HEK293 (cell line): ENCODE measurements at regions not wholly inside any gene's neighbourhood (a gene's known extent, or its start where the extent isn't known, plus 50 kb on each side); places are given as distances from the start of the nearest gene placed in this dataset.

Experiments used
- CTCF ChIA-PET: fragments of 350-600 bp; formaldehyde crosslinking; extraction: SDS; loops from one replicate; lab custom pipeline; 2021; ENCODE audit warnings: antibody characterized with exemption; lab: Yijun Ruan, JAX
- POLR2A ChIA-PET: fragments of 300-600 bp; formaldehyde crosslinking; extraction: SDS; loops from one replicate; lab custom pipeline; 2020; ENCODE audit warnings: antibody characterized with exemption, inconsistent platforms; lab: Yijun Ruan, JAX
- H3K27ac ChIP-seq: fragments of 200-500 bp; sonication (Bioruptor generic); 2 replicates; pipeline ENCODE4 v1.5.1; 2014; ENCODE audit warnings: low read depth, low read length, control low read depth, inconsistent platforms; ENCODE audit errors: extremely low read depth
- H3K36me3 ChIP-seq, 2 experiments: fragments of 200-500 bp in 1 of 2; sonication (Bioruptor generic) in 1 of 2; 1 replicate in 1 of 2; 2 replicates in 1 of 2; pipeline ENCODE4 v1.5.1; 2014 to 2017; ENCODE audit warnings: inconsistent platforms in 2 of 2, low read length in 2 of 2; ENCODE audit not compliant: control insufficient read depth in 2 of 2, insufficient read depth in 1 of 2
- H3K4me1 ChIP-seq: fragments of 200-500 bp; sonication (Bioruptor generic); 2 replicates; pipeline ENCODE4 v1.5.1; 2014; ENCODE audit warnings: mild to moderate bottlenecking, low read length, inconsistent platforms; ENCODE audit not compliant: control insufficient read depth, insufficient read depth
- H3K4me3 ChIP-seq: 2 replicates; pipeline ENCODE4 v1.5.1; 2011; ENCODE audit warnings: low read depth, mild to moderate bottlenecking, control low read depth, low read length, moderate library complexity
- H3K9me3 ChIP-seq: fragments of 200-500 bp; sonication (Bioruptor generic); 2 replicates; pipeline ENCODE4 v1.5.1; 2014; ENCODE audit warnings: low read depth, low read length, inconsistent platforms; ENCODE audit not compliant: control insufficient read depth, insufficient read depth
- HIC1 ChIP-seq: fragments of 450-650 bp; formaldehyde crosslinking; IDR thresholded peaks from 2 replicates; pipeline ENCODE4 v1.5.1; 2016; ENCODE audit warnings: missing biosample characterization, missing genetic modification characterization
- IKZF3 ChIP-seq: fragments of 450-650 bp; IDR thresholded peaks from 2 replicates; pipeline ENCODE4 v1.5.0; 2018; ENCODE audit warnings: missing biosample characterization, mild to moderate bottlenecking, missing genetic modification characterization, moderate library complexity
- KLF16 ChIP-seq: fragments of 450-650 bp; formaldehyde crosslinking; IDR thresholded peaks from 2 replicates; pipeline ENCODE4 v1.5.1; 2017; ENCODE audit warnings: missing biosample characterization, missing genetic modification characterization
- MEIS1 ChIP-seq: sonication (generic); formaldehyde crosslinking; IDR thresholded peaks from 2 replicates; pipeline ENCODE4 v1.8.1; 2022; ENCODE audit warnings: missing genetic modification reagents, mild to moderate bottlenecking, borderline replicate concordance
- OVOL3 ChIP-seq: fragments of 450-650 bp; formaldehyde crosslinking; IDR thresholded peaks from 2 replicates; pipeline ENCODE4 v1.5.1; 2016; ENCODE audit warnings: missing biosample characterization, missing genetic modification characterization
- PRDM1 ChIP-seq: fragments of 450-650 bp; formaldehyde crosslinking; IDR thresholded peaks from 2 replicates; pipeline ENCODE4; 2016; ENCODE audit warnings: missing biosample characterization, missing genetic modification characterization
- SCRT2 ChIP-seq: fragments of 450-650 bp; formaldehyde crosslinking; IDR thresholded peaks from 2 replicates; pipeline ENCODE4 v1.5.1; 2016; ENCODE audit warnings: missing biosample characterization, missing genetic modification characterization
- ZBTB10 ChIP-seq: fragments of 450-650 bp; formaldehyde crosslinking; IDR thresholded peaks from 2 replicates; pipeline ENCODE4 v1.5.1; 2016; ENCODE audit warnings: missing biosample characterization, missing genetic modification characterization
- ZBTB17 ChIP-seq: fragments of 450-650 bp; formaldehyde crosslinking; IDR thresholded peaks from 2 replicates; pipeline ENCODE4 v1.5.1; 2016; ENCODE audit warnings: missing biosample characterization, missing genetic modification characterization
- ZFP3 ChIP-seq: fragments of 450-650 bp; formaldehyde crosslinking; IDR thresholded peaks from 2 replicates; pipeline ENCODE4 v1.5.1; 2016; ENCODE audit warnings: low read depth, missing biosample characterization, missing genetic modification characterization
- ZNF138 ChIP-seq: fragments of 450-650 bp; formaldehyde crosslinking; IDR thresholded peaks from 2 replicates; pipeline ENCODE4 v1.5.1; 2016; ENCODE audit warnings: missing biosample characterization, missing genetic modification characterization, borderline replicate concordance
- ZNF146 ChIP-seq: fragments of 450-650 bp; formaldehyde crosslinking; IDR thresholded peaks from 2 replicates; pipeline ENCODE4 v1.5.1; 2016; ENCODE audit warnings: missing biosample characterization, missing genetic modification characterization
- ZNF266 ChIP-seq: fragments of 450-650 bp; formaldehyde crosslinking; IDR thresholded peaks from 2 replicates; pipeline ENCODE4 v1.5.1; 2016; ENCODE audit warnings: missing biosample characterization, missing genetic modification characterization, low read depth
- ZNF324 ChIP-seq: fragments of 450-650 bp; formaldehyde crosslinking; IDR thresholded peaks from 2 replicates; pipeline ENCODE4 v1.5.1; 2016; ENCODE audit warnings: missing biosample characterization, missing genetic modification characterization
- ZNF335 ChIP-seq: fragments of 450-650 bp; formaldehyde crosslinking; conservative IDR thresholded peaks from 2 replicates; pipeline ENCODE4 v1.5.1; 2016; ENCODE audit warnings: missing biosample characterization, missing genetic modification characterization
- ZNF354C ChIP-seq: fragments of 450-650 bp; formaldehyde crosslinking; IDR thresholded peaks from 2 replicates; pipeline ENCODE4 v1.5.1; 2016; ENCODE audit warnings: missing biosample characterization, missing genetic modification characterization, low read depth, borderline replicate concordance
- ZNF473 ChIP-seq: fragments of 450-650 bp; formaldehyde crosslinking; IDR thresholded peaks from 2 replicates; pipeline ENCODE4 v1.5.1; 2017; ENCODE audit warnings: missing biosample characterization, missing genetic modification characterization
- ZNF521 ChIP-seq: fragments of 450-650 bp; formaldehyde crosslinking; IDR thresholded peaks from 2 replicates; pipeline ENCODE4 v1.5.1; 2017; ENCODE audit warnings: missing biosample characterization, mild to moderate bottlenecking, missing genetic modification characterization
- ZNF670 ChIP-seq: fragments of 450-650 bp; formaldehyde crosslinking; IDR thresholded peaks from 2 replicates; pipeline ENCODE4 v1.5.1; 2016; ENCODE audit warnings: missing biosample characterization, missing genetic modification characterization, low read depth
- ZNF785 ChIP-seq: fragments of 450-650 bp; formaldehyde crosslinking; IDR thresholded peaks from 2 replicates; pipeline ENCODE4 v1.5.1; 2016; ENCODE audit warnings: missing biosample characterization, missing genetic modification characterization
- ZSCAN30 ChIP-seq: fragments of 450-650 bp; IDR thresholded peaks from 2 replicates; pipeline ENCODE4 v1.5.1; 2018; ENCODE audit warnings: missing biosample characterization, mild to moderate bottlenecking, missing genetic modification characterization, moderate library complexity
- TF ChIP-seq, protein P1 (sequence below): fragments of 450-650 bp; formaldehyde crosslinking; IDR thresholded peaks from 2 replicates; pipeline ENCODE4 v1.5.1; 2017; ENCODE audit warnings: missing biosample characterization, missing genetic modification characterization
- TF ChIP-seq, protein P2 (sequence below): fragments of 450-650 bp; formaldehyde crosslinking; conservative IDR thresholded peaks from 2 replicates; pipeline ENCODE4 v1.5.1; 2016; ENCODE audit warnings: low read depth, missing biosample characterization, missing genetic modification characterization

GRCh38 chr11:36948460-36949127 is 350.6 kb upstream of the RAG2 start (continued):
- TF ChIP-seq ZNF138 (tag by site-specific recombination): no peak
- no peak for TF ChIP-seq MEIS1 (CRISPR knock-in tag)

GRCh38 chr11:36945384-36945783 is 347.3 kb upstream of the RAG2 start:
- POLR2A ChIA-PET: no interaction called here
- no peaks in the 10 kb centered on the region for H3K9me3 ChIP-seq
- CTCF ChIA-PET: interaction anchor here (0.6 to 1.5 kb wide), 5 partner anchors 8 to 1482 kb away, joined by 3 to 4 read pairs (median 4); no protein-coding TSS in a partner anchor
- no peaks in the 10 kb centered on the region for H3K4me1 ChIP-seq
- no peak overlapping the region for H3K27ac ChIP-seq
- TF ChIP-seq ZNF521 (tag by site-specific recombination) (no peak), SCRT2 (tag by site-specific recombination) (no peak), OVOL3 (tag by site-specific recombination) (no peak), ZNF266 (tag by site-specific recombination) (no peak), ZNF670 (tag by site-specific recombination) (no peak), KLF16 (no peak), IKZF3 (no peak)
- H3K4me3 ChIP-seq: no peak overlapping the region
- H3K36me3 ChIP-seq: no peaks in the 10 kb centered on the region

- H3K27ac ChIP-seq: no peak overlapping the region
- no peak overlapping the region for H3K4me3 ChIP-seq
- no peaks in the 10 kb centered on the region for H3K4me1 ChIP-seq
- ChIA-PET CTCF (no interaction called here), POLR2A (no interaction called here)
- H3K9me3 ChIP-seq: no peaks in the 10 kb centered on the region
- H3K36me3 ChIP-seq: no peaks in the 10 kb centered on the region
- TF ChIP-seq ZBTB17 (tag by site-specific recombination): no peak
- no peak for TF ChIP-seq ZNF785 (tag by site-specific recombination)
- TF ChIP-seq ZNF324: no peak
- TF ChIP-seq, protein P1, sequence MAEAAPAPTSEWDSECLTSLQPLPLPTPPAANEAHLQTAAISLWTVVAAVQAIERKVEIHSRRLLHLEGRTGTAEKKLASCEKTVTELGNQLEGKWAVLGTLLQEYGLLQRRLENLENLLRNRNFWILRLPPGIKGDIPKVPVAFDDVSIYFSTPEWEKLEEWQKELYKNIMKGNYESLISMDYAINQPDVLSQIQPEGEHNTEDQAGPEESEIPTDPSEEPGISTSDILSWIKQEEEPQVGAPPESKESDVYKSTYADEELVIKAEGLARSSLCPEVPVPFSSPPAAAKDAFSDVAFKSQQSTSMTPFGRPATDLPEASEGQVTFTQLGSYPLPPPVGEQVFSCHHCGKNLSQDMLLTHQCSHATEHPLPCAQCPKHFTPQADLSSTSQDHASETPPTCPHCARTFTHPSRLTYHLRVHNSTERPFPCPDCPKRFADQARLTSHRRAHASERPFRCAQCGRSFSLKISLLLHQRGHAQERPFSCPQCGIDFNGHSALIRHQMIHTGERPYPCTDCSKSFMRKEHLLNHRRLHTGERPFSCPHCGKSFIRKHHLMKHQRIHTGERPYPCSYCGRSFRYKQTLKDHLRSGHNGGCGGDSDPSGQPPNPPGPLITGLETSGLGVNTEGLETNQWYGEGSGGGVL (tag by site-specific recombination): no peak
- no peak for TF ChIP-seq ZBTB10 (tag by site-specific recombination)
- TF ChIP-seq ZNF335 (tag by site-specific recombination): no peak
- TF ChIP-seq, protein P2, sequence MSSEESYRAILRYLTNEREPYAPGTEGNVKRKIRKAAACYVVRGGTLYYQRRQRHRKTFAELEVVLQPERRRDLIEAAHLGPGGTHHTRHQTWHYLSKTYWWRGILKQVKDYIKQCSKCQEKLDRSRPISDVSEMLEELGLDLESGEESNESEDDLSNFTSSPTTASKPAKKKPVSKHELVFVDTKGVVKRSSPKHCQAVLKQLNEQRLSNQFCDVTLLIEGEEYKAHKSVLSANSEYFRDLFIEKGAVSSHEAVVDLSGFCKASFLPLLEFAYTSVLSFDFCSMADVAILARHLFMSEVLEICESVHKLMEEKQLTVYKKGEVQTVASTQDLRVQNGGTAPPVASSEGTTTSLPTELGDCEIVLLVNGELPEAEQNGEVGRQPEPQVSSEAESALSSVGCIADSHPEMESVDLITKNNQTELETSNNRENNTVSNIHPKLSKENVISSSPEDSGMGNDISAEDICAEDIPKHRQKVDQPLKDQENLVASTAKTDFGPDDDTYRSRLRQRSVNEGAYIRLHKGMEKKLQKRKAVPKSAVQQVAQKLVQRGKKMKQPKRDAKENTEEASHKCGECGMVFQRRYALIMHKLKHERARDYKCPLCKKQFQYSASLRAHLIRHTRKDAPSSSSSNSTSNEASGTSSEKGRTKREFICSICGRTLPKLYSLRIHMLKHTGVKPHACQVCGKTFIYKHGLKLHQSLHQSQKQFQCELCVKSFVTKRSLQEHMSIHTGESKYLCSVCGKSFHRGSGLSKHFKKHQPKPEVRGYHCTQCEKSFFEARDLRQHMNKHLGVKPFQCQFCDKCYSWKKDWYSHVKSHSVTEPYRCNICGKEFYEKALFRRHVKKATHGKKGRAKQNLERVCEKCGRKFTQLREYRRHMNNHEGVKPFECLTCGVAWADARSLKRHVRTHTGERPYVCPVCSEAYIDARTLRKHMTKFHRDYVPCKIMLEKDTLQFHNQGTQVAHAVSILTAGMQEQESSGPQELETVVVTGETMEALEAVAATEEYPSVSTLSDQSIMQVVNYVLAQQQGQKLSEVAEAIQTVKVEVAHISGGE (tag by site-specific recombination): no peak
- no peak for TF ChIP-seq ZFP3
- no peak for TF ChIP-seq ZSCAN30 (tag by site-specific recombination)
- no peak for TF ChIP-seq HIC1 (tag by site-specific recombination)
- TF ChIP-seq ZNF146: no peak
- no peak for TF ChIP-seq ZNF354C (tag by site-specific recombination)
- no peak for TF ChIP-seq PRDM1 (tag by site-specific recombination)
- no peak for TF ChIP-seq ZNF473 (tag by site-specific recombination)
Measured at GRCh38 chr11:36933481-36933880, 335.4 kb upstream of the RAG2 start.
